ENCODE measurements at regions not wholly inside any gene's neighbourhood (a gene's known extent, or its start where the extent isn't known, plus 50 kb on each side); places are given as distances from the start of the nearest gene placed in this dataset.

GRCh38 chr6:48916607-48917006 lies 546.4 kb downstream of the MMUT start:
- no peak for TF ChIP-seq CTCF (IDR thresholded peaks at IDR 0.05; ENCODE audit: low read length, missing control alignments)
- no peak for DNase-seq (ENCODE audit: low read depth)
- no peak overlapping the region for H3K4me3 ChIP-seq (replicated peaks; ENCODE audit: low read depth, low read length)

GRCh38 chr6:48915591-48915990 lies 547.5 kb downstream of the MMUT start:
- DNase-seq (ENCODE audit: low read depth): no peak
- peak; percentile 6 for TF ChIP-seq CTCF (IDR thresholded peaks at IDR 0.05; ENCODE audit: low read length, missing control alignments)
- no peak overlapping the region for H3K4me3 ChIP-seq (replicated peaks; ENCODE audit: low read depth, low read length)

- TF ChIP-seq CTCF (IDR thresholded peaks at IDR 0.05; ENCODE audit: low read length, missing control alignments): no peak
- no peak overlapping the region for H3K4me3 ChIP-seq (replicated peaks; ENCODE audit: low read depth, low read length)
- DNase-seq (ENCODE audit: low read depth): no peak
Measured at GRCh38 chr6:48912503-48912902, 550.5 kb downstream of the MMUT start.

- H3K4me3 ChIP-seq (replicated peaks; ENCODE audit: low read depth, low read length): no peak overlapping the region
- TF ChIP-seq CTCF (IDR thresholded peaks at IDR 0.05; ENCODE audit: low read length, missing control alignments): no peak
- DNase-seq (ENCODE audit: low read depth): no peak
Measured at GRCh38 chr6:48904809-48905208, 558.2 kb downstream of the MMUT start.

- no peak for TF ChIP-seq CTCF (IDR thresholded peaks at IDR 0.05; ENCODE audit: low read length, missing control alignments)
- H3K4me3 ChIP-seq (replicated peaks; ENCODE audit: low read depth, low read length): no peak overlapping the region
- no peak for DNase-seq (ENCODE audit: low read depth)
Measured at GRCh38 chr6:48894469-48894868, 568.6 kb downstream of the MMUT start.

- TF ChIP-seq CTCF (IDR thresholded peaks at IDR 0.05; ENCODE audit: low read length, missing control alignments): no peak
- no peak for DNase-seq (ENCODE audit: low read depth)
- no peak overlapping the region for H3K4me3 ChIP-seq (replicated peaks; ENCODE audit: low read depth, low read length)
Measured at GRCh38 chr6:48893048-48893447, 570.0 kb downstream of the MMUT start.

GRCh38 chr6:48891308-48891707 lies 571.7 kb downstream of the MMUT start:
- no peak overlapping the region for H3K4me3 ChIP-seq (replicated peaks; ENCODE audit: low read depth, low read length)
- no peak for DNase-seq (ENCODE audit: low read depth)
- no peak for TF ChIP-seq CTCF (IDR thresholded peaks at IDR 0.05; ENCODE audit: low read length, missing control alignments)
